Adrenal gland (tissue), 5 donors: ENCODE measurements at regions not wholly inside any gene's neighbourhood (a gene's known extent, or its start where the extent isn't known, plus 50 kb on each side); places are given as distances from the start of the nearest gene placed in this dataset.

Experiments
- CTCF ChIP-seq, 6 experiments: fragments of 450-650 bp in 4 of 6; fragments of 200-600 bp in 2 of 6; sonication (generic) in 1 of 6; IDR thresholded peaks; 1 replicate in 5 of 6; 2 replicates in 1 of 6; pipeline versions ENCODE4 v1.5.1 to v1.8.0; 2016 to 2021; ENCODE audit warnings: antibody characterized with exemption in 6 of 6, mild to moderate bottlenecking in 2 of 6, moderate library complexity in 1 of 6
- POLR2A ChIP-seq, 2 donors: fragments of 450-650 bp; IDR thresholded peaks; one replicate each; pipeline ENCODE4 v1.6.1; 2017; ENCODE audit warnings: antibody characterized with exemption in 2 of 2, mild to moderate bottlenecking in 2 of 2, moderate library complexity in 1 of 2
- donor health status: DM: no; HTN: no; CAD: no.

- TF ChIP-seq CTCF (IDR thresholded peaks at IDR 0.05) (no peak), POLR2A (IDR thresholded peaks at IDR 0.05) (no peak)
Measured at GRCh38 chr7:153943861-153944260, 108.3 kb upstream of the DPP6 start.
